OCI-LY7 (cell line): ENCODE measurements at regions not wholly inside any gene's neighbourhood (a gene's known extent, or its start where the extent isn't known, plus 50 kb on each side); places are given as distances from the start of the nearest gene placed in this dataset.

ENCODE experiments used
- EZH2phosphoT487 ChIP-seq: fragments of 200-600 bp; sonication (generic); IDR thresholded peaks from 2 replicates; pipeline ENCODE4 v1.6.1; 2018; ENCODE audit warnings: low read depth, borderline replicate concordance, mild to moderate bottlenecking, mixed run types, antibody characterized with exemption, low read length, moderate library complexity, mixed read lengths
- TF ChIP-seq, protein P1 (sequence below): fragments of 200-600 bp; sonication (generic); conservative IDR thresholded peaks from 2 replicates; pipeline ENCODE4 v1.5.1; 2014; ENCODE audit warnings: mild to moderate bottlenecking, antibody characterized with exemption, low read length, moderate library complexity, mixed read lengths

DNA sequence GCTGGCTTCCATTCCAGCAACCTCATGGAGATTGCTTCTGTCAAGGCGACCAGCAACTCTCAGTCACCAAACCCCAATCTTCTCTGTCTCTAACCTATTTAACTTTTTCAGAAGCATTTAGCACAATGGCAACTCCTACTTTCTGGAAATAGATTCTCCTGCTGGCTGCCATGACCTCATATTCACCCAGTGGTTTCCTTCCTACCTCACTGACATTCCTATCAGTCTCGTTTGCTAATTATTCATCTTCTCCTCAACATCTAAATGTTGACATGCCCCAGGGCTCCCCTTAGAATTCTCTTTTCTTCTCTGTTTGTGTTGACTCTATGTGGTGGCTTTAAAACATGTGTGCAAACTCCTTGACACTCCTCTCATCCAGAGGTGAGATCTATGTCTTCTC is 106.7 kb downstream of the OLFM4 start:
- TF ChIP-seq, protein P1, sequence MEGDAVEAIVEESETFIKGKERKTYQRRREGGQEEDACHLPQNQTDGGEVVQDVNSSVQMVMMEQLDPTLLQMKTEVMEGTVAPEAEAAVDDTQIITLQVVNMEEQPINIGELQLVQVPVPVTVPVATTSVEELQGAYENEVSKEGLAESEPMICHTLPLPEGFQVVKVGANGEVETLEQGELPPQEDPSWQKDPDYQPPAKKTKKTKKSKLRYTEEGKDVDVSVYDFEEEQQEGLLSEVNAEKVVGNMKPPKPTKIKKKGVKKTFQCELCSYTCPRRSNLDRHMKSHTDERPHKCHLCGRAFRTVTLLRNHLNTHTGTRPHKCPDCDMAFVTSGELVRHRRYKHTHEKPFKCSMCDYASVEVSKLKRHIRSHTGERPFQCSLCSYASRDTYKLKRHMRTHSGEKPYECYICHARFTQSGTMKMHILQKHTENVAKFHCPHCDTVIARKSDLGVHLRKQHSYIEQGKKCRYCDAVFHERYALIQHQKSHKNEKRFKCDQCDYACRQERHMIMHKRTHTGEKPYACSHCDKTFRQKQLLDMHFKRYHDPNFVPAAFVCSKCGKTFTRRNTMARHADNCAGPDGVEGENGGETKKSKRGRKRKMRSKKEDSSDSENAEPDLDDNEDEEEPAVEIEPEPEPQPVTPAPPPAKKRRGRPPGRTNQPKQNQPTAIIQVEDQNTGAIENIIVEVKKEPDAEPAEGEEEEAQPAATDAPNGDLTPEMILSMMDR = no peak
- TF ChIP-seq EZH2phosphoT487 = no peak
